Inflammatory macrophage (primary cell): ENCODE measurements at regions not wholly inside any gene's neighbourhood (a gene's known extent, or its start where the extent isn't known, plus 50 kb on each side); places are given as distances from the start of the nearest gene placed in this dataset.

ENCODE experiments used
- DNase-seq, 2 donors: peaks; one replicate each; pipeline ENCODE4 v3.0.0-alpha.2; 2020 to 2022

GRCh38 chr2:168340931-168341330, 93.5 kb upstream of the STK39 start:
- DNase-seq, result no peak

GRCh38 chr2:168343586-168343985, 96.2 kb upstream of the STK39 start:
- DNase-seq, result no peak

- DNase-seq, result no peak
Observed at GRCh38 chr2:168344706-168345105, 97.3 kb upstream of the STK39 start.

DNA sequence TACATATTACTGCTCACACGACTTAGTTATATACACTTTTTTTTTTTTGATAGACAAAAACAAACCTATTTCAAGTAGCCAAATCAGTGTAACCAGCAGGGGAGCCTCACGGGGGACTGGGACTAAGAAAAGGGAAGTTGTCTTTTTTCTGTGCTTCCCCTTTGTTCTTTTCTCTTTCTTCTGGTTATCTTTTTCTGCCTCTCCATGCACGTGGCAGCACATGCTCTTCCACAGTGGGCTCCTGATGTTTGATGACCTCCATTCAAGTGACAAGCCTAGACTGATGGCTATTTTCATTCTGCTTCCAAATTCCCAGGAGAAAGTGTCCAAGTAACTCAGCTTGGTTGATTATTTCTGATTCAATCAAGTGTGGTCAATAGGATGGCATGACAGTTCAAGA, 98.2 kb upstream of the STK39 start:
- DNase-seq, result peak in 1 of 2 donors; percentile 13

DNA sequence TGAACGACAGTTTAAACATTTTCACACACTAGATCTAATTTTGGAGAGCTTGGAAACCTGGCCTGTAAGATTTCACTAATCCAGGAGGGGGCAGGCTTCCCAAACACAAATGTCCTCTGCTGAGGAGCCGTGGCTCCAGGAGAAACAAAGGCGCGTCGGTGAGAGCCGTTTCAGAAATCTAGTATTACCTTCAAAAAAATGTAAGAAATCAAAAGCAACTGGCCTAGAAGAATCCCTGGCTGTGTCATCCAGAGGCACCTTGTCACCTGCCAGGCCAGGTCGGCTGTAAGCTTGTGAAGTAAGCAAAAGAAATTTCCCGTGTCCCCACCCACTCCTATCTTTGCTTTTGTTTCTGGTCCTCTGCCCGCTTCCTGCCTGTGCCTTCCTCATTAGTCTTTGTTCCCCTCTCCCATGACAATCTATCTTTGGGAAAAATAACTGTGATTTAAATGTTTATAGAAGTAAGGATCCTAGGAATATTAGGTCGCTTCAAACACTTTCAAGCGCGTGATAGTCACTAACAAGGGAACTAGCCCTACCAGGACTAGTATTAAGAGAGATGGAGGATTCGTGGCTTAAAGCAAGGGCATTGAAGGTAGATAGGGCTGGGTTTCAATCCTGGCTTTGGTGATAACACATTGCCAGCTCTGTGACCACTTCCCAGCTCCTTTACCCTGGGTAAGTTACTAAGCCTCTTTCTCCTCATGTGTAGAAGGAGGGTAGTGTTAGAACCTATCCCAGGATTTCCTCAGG, 99.5 kb upstream of the STK39 start:
- peak; percentile 73 for DNase-seq

DNA sequence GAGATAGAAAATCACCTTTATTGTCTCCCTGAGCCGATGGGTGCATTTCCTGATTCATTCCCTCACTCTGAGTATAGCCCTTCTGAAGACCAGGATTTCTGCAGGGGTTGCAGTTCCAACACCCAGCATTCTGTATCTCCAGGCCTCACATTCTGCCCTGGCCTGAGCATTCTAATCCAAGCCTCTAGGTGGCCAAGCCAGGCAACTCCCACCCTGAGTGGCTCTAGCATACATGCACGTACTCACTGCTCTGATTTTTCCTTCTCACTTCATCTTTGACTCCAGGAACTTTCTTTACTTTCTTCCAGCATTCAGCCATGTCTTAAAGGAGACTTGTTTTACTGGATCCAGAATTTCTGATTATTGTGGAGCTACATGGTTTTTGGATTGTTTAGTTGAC, 100.7 kb upstream of the STK39 start:
- peak; percentile 37 to 43 for DNase-seq

- DNase-seq, result no peak
Observed at GRCh38 chr2:168350380-168350779, 103.0 kb upstream of the STK39 start.

DNA sequence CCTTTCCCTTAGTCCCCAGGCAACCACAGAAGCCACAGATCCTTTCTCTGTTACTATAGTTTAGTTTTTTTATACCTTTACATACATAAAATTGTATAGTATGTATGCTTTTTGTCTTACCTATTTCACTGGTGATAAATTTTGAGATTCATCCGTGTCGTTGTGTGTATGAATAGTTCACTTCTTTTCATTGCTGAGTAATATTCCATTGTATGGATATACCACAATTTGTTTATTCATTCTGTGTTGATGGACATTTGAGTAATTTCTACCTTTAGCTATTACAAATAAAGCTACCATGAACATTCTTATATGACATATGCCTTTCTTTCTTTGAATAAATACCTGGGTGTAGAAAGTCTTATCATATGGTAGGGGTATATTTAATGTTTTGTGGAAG, 102.8 kb upstream of the CERS6 start:
- DNase-seq, result no peak

GRCh38 chr2:168354499-168354898, 101.6 kb upstream of the CERS6 start:
- no peak for DNase-seq

GRCh38 chr2:168355121-168355520, 101.0 kb upstream of the CERS6 start:
- no peak for DNase-seq

GRCh38 chr2:168355779-168356476, 100.1 kb upstream of the CERS6 start:
- no peak for DNase-seq

DNA sequence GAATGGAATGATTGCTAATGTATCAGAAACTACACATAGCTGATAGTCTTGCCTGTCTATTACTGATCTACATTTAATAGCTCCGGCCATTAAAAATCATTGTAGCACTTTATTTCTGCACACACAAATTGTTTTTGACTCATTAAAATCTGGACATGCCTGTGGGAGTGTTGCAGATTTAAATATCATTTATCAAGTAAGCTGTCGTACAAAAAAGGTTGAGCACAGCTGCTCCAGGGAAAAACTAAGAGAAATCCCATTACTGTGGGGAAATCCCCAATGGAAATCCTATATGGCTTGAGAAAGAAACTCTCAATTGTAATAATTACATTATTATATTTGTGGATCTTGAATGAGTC, 99.6 kb upstream of the CERS6 start:
- no peak for DNase-seq

GRCh38 chr2:168357797-168358472, 98.1 kb upstream of the CERS6 start:
- DNase-seq, result no peak

- DNase-seq, result no peak
Observed at GRCh38 chr2:168359082-168359481, 97.0 kb upstream of the CERS6 start.

DNA sequence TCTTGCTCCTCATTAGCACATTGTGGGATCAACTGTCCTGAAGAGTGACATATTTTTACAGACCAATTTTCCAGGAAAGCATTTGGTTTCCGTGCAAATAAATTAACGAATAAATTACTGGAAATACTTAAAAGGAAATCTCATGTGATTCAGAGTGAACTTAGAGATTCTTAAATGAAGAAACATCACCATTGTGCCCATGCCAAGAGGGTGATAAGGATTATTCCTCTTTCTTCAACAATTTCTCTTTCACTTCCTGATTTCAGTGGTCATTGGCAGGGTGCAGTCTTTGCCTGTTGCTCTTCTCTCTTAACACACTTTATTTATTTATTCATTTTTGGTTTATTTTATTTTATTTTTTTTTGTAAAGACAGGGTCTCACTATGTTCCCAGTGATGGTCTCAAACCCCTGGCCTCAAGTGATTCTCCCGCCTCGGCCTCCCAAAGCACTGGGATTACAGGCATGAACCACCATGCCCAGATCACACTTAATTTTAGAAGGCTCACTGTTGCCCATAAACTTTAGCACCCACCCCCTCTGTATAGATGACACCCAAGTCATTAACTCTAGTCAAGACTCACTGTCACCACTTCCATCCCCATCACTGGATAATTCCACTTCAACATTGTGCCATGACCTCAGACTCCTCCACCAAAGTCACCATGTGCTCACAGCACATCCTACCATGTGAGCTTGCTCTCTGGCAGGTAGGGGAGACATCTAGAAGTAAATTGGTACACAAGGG, 92.6 kb upstream of the CERS6 start:
- peak; percentile 52 to 81 for DNase-seq

DNA sequence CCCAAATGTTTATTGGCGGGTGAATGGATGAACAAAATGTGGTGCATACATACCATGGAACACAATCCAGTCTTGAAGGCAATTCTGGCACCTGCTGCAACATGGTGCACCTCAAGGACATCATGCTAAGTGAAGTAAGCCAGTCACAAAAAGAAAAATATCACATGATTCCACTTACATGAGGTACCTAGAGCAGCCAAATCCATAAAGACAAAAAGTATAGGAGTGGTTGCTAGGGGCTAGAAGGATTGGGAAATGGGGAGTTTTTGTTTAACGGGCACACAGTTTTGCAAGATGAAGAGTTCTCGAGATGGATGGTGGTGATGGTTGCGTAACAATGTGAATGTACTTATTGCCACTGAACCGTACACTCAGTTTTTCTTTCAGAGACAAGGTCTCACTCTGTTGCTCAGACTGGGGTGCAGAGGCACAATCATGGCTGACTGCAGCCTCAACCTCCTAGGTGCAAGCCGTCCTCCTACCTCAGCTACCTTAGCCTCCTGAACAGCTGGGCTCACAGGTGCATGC, 90.9 kb upstream of the CERS6 start:
- peak in 1 of 2 donors; percentile 60 for DNase-seq

- no peak for DNase-seq
Observed at GRCh38 chr2:168369031-168369430, 87.0 kb upstream of the CERS6 start.

GRCh38 chr2:168371273-168372019, 84.6 kb upstream of the CERS6 start:
- no peak for DNase-seq

DNA sequence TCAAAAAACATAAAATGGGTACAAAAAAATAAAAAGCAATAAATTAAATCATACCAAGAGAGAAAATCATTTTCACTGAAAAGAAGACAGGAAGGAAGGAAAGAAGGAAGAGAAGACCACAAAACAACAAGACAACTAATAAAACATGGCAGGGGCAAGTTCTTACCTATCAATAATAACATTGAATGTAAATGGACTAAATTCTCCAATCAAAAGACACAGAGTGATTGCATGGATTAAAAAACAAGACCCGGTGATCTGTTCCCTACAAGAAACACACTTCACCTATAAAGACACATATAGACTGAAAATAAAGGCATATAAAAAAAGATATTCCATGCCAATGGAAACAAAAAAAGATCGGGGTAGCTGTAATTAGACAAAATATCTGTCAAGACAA, 82.6 kb upstream of the CERS6 start:
- DNase-seq, result no peak

GRCh38 chr2:168375195-168375798, 80.8 kb upstream of the CERS6 start:
- DNase-seq, result peak in 1 of 2 donors; percentile 18

DNA sequence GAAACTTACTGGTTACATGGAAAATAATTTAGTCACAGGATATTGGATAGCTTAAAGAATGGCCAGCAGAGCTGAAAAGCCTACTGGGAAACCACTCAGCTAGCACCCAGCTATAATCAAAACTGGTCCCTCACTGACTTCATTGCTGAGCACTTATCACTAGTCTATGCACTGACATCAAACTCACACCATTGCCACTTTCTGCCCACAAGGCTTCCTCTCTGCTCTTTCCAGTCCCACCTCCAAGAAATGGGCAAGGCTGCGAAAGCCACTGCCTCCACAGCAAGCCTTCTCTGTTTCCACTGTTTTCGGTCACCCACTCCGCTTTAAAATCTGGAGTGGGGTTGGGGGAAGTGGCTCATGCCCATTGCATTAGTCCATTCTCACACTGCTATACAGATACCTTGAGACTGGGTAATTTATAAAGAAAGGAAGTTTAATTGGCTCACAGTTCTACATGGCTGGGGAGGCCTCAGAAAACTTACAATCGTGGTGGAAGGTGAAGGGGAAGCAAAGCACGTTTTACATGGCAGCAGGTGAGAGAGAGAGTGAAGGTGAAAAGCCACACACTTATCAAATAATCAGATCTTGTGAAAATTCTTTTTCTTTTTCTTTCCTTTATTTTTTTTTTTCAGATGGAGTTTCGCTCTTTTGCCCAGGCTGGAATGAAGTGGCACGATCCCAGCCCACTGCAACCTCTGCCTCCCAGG, 77.0 kb upstream of the CERS6 start:
- DNase-seq, result no peak
